Upper lobe of left lung (tissue), 6 donors: ENCODE measurements at regions not wholly inside any gene's neighbourhood (a gene's known extent, or its start where the extent isn't known, plus 50 kb on each side); places are given as distances from the start of the nearest gene placed in this dataset.
"Not testable (repeated sequence)": the region's sequence is repeated elsewhere in the genome, so short reads cannot be mapped to it uniquely, and the experiment has no call there.

ENCODE experiments used
- ATAC-seq, 2 donors: fragments of 200-7000 bp; cut with Tn5 transposase; one replicate each; pipeline ENCODE4 v1.9.1; 2022; ENCODE audit warnings: mild to moderate bottlenecking in 2 of 2, moderate library complexity in 2 of 2; ENCODE audit not compliant: low FRiP score in 2 of 2
- DNase-seq, 2 donors: peaks; one replicate each; pipeline ENCODE4 v3.0.0-alpha.2; 2019 to 2020
- H3K27ac ChIP-seq, 4 donors: fragments of 200-600 bp; sonication (generic); one replicate each; pipeline ENCODE4 v1.5.1; 2016 to 2019
- H3K27me3 ChIP-seq, 4 donors: fragments of 200-600 bp; sonication (generic); one replicate each; pipeline ENCODE4 v1.5.1; 2017 to 2019
- H3K36me3 ChIP-seq, 4 donors: fragments of 200-600 bp; sonication (generic); one replicate each; pipeline ENCODE4 v1.5.1; 2016 to 2019
- H3K4me1 ChIP-seq, 4 donors: fragments of 200-600 bp; sonication (generic); one replicate each; pipeline ENCODE4 v1.5.1; 2018 to 2019
- H3K4me3 ChIP-seq, 4 donors: fragments of 200-600 bp; sonication (generic); one replicate each; pipeline ENCODE4 v1.5.1; 2017 to 2019; ENCODE audit warnings: mild to moderate bottlenecking in 2 of 4, moderate library complexity in 1 of 4
- H3K9me3 ChIP-seq, 4 donors: fragments of 200-600 bp; sonication (generic); one replicate each; pipeline ENCODE4 v1.5.1; 2018 to 2019
- CTCF ChIP-seq, 6 experiments: fragments of 450-650 bp in 4 of 6; fragments of 200-600 bp in 2 of 6; sonication (generic) in 2 of 6; IDR thresholded peaks; one replicate each; pipeline ENCODE4 v1.5.1; 2016 to 2019; ENCODE audit warnings: antibody characterized with exemption in 6 of 6
- EP300 ChIP-seq, 4 donors: sonication (generic); formaldehyde crosslinking; IDR thresholded peaks; one replicate each; pipeline ENCODE4 v1.5.1; 2017; ENCODE audit warnings: antibody characterized with exemption in 4 of 4, control low read depth in 2 of 4
- POLR2A ChIP-seq, 4 donors: fragments of 450-650 bp; IDR thresholded peaks; one replicate each; pipeline ENCODE4 v1.5.1; 2016 to 2017; ENCODE audit warnings: antibody characterized with exemption in 4 of 4, mild to moderate bottlenecking in 2 of 4
- POLR2AphosphoS5 ChIP-seq, 2 donors: sonication (generic); formaldehyde crosslinking; IDR thresholded peaks; one replicate each; pipeline ENCODE4 v1.5.1; 2017; ENCODE audit warnings: antibody characterized with exemption in 2 of 2
- WGBS, 2 donors: methylation state at CpG; one replicate each; pipeline ENCODE4 v1.1.5; 2017 to 2018; 5-methylcytosine and 5-hydroxymethylcytosine counted together
- donor health status: DM: no; HTN: no; CAD: no; lungs with moderate emphysema.
- donor health status: DM: no; HTN: yes; CAD: no; lungs with severe emphysema.

- no peak for ATAC-seq
- DNase-seq = no peak
Measured at GRCh38 chr18:34531110-34531509, 179.0 kb upstream of the DTNA start.

GRCh38 chr18:34534642-34535041 is 175.5 kb upstream of the DTNA start:
- WGBS, 2 donors = 79 to 86% methylated on average over 2 of the region's 2 CpGs
- H3K9me3 ChIP-seq = not testable (repeated sequence)

More at GRCh38 chr18:34531110-34531509, 179.0 kb upstream of the DTNA start:
- Histone ChIP-seq H3K27ac (no peak overlapping the region), H3K9me3 (no peaks in the 10 kb centered on the region), H3K4me3 (no peak overlapping the region), H3K27me3 (no peaks in the 10 kb centered on the region), H3K4me1 (no peaks in the 10 kb centered on the region), H3K36me3 (no peaks in the 10 kb centered on the region)
- WGBS, 2 donors = 62 to 64% methylated on average over 3 of the region's 3 CpGs
- TF ChIP-seq CTCF (IDR thresholded peaks at IDR 0.05) (no peak), POLR2AphosphoS5 (IDR thresholded peaks at IDR 0.05) (no peak), EP300 (IDR thresholded peaks at IDR 0.05) (no peak), POLR2A (IDR thresholded peaks at IDR 0.05) (no peak)

DNA sequence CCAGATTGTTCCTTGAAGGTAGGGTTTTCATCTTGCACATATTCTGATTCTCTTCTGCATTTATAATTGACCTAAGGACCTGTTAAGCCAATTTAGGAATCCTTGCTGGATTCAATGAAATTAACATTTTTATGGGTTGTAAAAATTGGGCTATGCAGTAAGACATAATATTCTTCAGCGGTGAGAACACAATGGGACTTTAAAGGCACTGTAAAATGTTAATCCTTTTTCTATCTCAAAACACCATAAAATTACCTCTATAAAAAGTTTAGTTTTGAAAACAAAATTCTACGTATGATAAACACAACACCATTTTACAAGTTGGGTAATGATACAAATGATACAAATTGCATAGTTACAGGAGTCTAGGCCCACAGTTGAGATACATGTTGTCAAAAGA is 169.2 kb upstream of the DTNA start:
- Histone ChIP-seq H3K4me1 (no peaks in the 10 kb centered on the region), H3K9me3 (no peaks in the 10 kb centered on the region), H3K27ac (no peak overlapping the region), H3K27me3 (no peaks in the 10 kb centered on the region), H3K36me3 (no peaks in the 10 kb centered on the region), H3K4me3 (no peak overlapping the region)
- DNase-seq (no peak), ATAC-seq (no peak)
- WGBS, 2 donors = 94 to 97% methylated on average over 2 of the region's 2 CpGs
- TF ChIP-seq POLR2A (IDR thresholded peaks at IDR 0.05) (no peak), CTCF (IDR thresholded peaks at IDR 0.05) (no peak), POLR2AphosphoS5 (IDR thresholded peaks at IDR 0.05) (no peak), EP300 (IDR thresholded peaks at IDR 0.05) (no peak)

More at GRCh38 chr18:34534642-34535041, 175.5 kb upstream of the DTNA start:
- H3K4me1 ChIP-seq, ATAC-seq, H3K36me3 ChIP-seq, H3K27ac ChIP-seq, H3K27me3 ChIP-seq, H3K4me3 ChIP-seq, DNase-seq: not testable (repeated sequence)

GRCh38 chr18:34542625-34543024 is 167.5 kb upstream of the DTNA start:
- Histone ChIP-seq H3K27me3 (no peaks in the 10 kb centered on the region), H3K4me3 (no peak overlapping the region), H3K9me3 (no peaks in the 10 kb centered on the region), H3K27ac (no peak overlapping the region), H3K36me3 (no peaks in the 10 kb centered on the region), H3K4me1 (no peaks in the 10 kb centered on the region)
- ATAC-seq (no peak), DNase-seq (no peak)
- TF ChIP-seq POLR2A (IDR thresholded peaks at IDR 0.05) (no peak), POLR2AphosphoS5 (IDR thresholded peaks at IDR 0.05) (no peak), CTCF (IDR thresholded peaks at IDR 0.05) (no peak), EP300 (IDR thresholded peaks at IDR 0.05) (no peak)

DNA sequence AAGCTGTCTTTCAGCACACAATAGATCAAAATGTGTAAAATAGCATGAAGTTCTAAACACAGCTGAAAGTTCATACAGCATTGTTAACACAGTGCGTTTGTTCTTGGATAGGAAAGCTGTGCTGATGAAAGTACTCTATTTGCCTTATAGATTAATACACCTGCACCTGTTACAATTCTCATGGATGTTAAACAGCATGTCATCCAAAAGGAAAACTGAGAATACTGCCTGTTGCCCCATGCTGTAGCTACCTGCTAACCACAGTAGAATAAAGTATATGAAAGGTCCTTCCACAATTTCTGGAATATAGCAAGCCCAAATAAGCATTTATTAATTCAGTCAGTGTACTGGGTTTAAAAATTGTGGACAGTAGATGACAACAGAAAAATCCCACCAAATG is 166.7 kb upstream of the DTNA start:
- Histone ChIP-seq H3K4me1 (no peaks in the 10 kb centered on the region), H3K27ac (no peak overlapping the region), H3K4me3 (no peak overlapping the region), H3K27me3 (no peaks in the 10 kb centered on the region), H3K36me3 (no peaks in the 10 kb centered on the region), H3K9me3 (no peaks in the 10 kb centered on the region)
- TF ChIP-seq POLR2AphosphoS5 (IDR thresholded peaks at IDR 0.05) = no peak
- TF ChIP-seq CTCF (IDR thresholded peaks at IDR 0.05) = no peak
- TF ChIP-seq POLR2A (IDR thresholded peaks at IDR 0.05) = no peak
- TF ChIP-seq EP300 (IDR thresholded peaks at IDR 0.05) = no peak
- no peak for DNase-seq
- WGBS, 2 donors = 83 to 93% methylated on average over 1 of the region's 1 CpG
- no peak for ATAC-seq
